ENCODE measurements at regions not wholly inside any gene's neighbourhood (a gene's known extent, or its start where the extent isn't known, plus 50 kb on each side); places are given as distances from the start of the nearest gene placed in this dataset.
"Not testable (repeated sequence)": the region's sequence is repeated elsewhere in the genome, so short reads cannot be mapped to it uniquely, and the experiment has no call there.

DNA sequence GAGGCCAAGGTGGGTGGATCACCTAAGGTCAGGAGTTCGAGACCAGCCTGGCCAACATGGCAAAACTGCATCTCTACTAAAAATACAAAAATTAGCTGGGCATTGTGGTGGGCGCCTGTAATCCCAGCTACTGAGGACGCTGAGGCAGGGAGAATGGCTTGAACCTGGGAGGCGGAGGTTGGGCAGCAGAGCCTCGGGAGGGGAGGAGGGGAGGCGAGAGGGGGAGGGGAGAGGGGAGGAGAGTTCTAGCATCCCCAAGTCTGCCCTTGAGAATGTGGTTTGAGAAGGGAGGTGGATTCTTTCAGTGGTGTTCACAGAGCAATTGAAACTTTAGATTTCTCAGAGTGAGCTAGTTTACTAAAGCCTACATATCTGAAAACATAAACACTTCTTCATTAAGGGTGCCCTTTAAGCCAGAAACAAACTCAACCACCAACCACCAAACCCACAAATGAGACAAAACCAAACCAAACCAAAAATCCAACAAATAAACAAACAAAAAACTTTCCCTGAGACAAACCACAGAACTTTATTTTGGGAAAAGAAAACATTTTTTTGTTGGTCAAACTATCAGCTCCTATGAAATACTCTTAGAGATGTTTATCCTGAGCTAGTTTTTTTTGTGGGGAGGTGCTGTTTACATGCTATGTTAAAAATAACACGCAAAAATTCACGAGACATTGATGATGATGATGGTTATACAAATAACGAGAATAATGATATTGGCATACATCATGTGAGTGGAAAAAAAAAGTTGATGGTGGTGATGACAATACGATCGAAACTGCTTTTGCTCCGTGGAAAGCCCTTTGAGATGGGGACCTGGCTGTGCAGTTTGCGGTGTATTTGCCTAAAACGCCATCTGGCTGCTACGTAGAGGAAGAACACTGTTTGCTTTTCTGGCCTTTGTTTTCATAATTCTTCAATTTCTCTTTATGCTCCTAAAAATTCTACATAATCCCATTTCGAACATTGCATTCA is 98.2 kb upstream of the PRKX start:
- DNase-seq (ENCODE audit: low read depth in 1 of 2, low spot score in 1 of 2), result peak; percentile 16 to 51
- in situ Hi-C loops (cut with HindIII; ENCODE audit: low pct_unique_long_range_greater_than_20kb, low sequenced_read_pairs), result no loop called here
- no peak for TF ChIP-seq JUND (IDR thresholded peaks at IDR 0.05; ENCODE audit: low read depth)

DNA sequence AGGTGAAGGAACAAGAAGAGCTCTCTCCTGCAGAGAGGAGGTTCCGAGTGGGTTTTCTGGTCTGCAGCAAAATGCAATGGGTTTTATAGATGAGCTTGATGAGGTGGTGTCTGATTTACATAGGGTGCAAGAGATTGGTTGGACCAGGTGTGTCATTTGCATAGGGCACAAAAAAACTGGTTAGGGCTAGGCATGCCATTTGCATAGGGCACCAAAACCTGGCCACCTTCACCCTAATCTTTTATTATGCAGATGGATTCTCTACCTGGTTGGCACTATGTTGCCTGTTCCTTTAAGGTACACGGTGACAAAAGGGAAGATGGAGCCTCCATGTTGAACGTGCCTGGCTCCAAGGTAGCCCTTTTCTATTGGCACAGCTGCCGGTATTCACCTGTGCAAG is 94.5 kb upstream of the PRKX start:
- in situ Hi-C loops (cut with HindIII; ENCODE audit: low pct_unique_long_range_greater_than_20kb, low sequenced_read_pairs), result no loop called here
- peak in 1 of 2 experiments; percentile 76 for DNase-seq (ENCODE audit: low read depth in 1 of 2, low spot score in 1 of 2)
- TF ChIP-seq JUND (IDR thresholded peaks at IDR 0.05; ENCODE audit: low read depth), result no peak

DNA sequence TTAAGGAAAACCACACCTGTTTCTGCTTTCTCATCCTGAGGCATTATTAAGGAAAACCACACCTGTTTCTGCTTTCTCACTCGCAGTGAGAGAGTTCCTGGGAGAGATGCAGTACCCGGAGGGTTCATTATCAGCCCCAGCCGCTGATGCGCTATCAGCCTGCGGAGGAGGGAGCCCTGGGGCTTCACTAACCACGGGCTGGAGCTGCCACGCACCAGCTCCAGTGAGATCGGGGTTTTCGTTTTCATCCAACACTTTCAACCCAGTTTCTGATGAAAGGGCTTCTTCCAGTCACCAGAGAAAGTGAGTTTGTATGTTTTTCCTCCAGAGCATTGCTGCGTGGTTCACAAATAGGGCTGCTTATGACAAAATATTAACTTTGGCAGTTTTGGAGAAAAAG is 93.2 kb upstream of the PRKX start:
- no peak for TF ChIP-seq JUND (IDR thresholded peaks at IDR 0.05; ENCODE audit: low read depth)
- DNase-seq (ENCODE audit: low read depth in 1 of 2, low spot score in 1 of 2), result no peak
- in situ Hi-C loops (cut with HindIII; ENCODE audit: low pct_unique_long_range_greater_than_20kb, low sequenced_read_pairs), result no loop called here

- in situ Hi-C loops (cut with HindIII; ENCODE audit: low pct_unique_long_range_greater_than_20kb, low sequenced_read_pairs), result no loop called here
- DNase-seq (ENCODE audit: low read depth in 1 of 2, low spot score in 1 of 2), result no peak
- no peak for TF ChIP-seq JUND (IDR thresholded peaks at IDR 0.05; ENCODE audit: low read depth)
Measured at GRCh38 chrX:3803713-3804112, 90.3 kb upstream of the PRKX start.

DNA sequence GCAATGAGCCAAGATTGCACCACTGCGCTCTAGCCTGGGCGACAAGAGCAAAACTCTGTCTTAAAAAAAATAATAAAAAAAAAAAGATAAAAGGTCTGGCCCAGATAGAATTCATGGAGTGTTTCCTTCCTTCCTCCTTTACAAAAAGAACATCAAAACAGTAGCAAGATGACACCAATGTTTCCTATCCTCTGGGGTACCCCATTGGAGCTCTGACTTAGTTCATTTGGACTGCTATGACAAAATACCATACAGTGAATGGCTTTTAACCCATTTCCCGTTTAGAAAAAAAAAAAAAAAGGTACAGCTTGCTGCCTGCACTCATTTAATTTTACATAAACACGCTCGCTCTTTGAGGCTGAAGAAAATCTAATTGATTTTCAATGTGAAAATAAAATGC is 89.9 kb upstream of the PRKX start:
- in situ Hi-C loops (cut with HindIII; ENCODE audit: low pct_unique_long_range_greater_than_20kb, low sequenced_read_pairs), result no loop called here
- DNase-seq (ENCODE audit: low read depth in 1 of 2, low spot score in 1 of 2), result no peak

DNA sequence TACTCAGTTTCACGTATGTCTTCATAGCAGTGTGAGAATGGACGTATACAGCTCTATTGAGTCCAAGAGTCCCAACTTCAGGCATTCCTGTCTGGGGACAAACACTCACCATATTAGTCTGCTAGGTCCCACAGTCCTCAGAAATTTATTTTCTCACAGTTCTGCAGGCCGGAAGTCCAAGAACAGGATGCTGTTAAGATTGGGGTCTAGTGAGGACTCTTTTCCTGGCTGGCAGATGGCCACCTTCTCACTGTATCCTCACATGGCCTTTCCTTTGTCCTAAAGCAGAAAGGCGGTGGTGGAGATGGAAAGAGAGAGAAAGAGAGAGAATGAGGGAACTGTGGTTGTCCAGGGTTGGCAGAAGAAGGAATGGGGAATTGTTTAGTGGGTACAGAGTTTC is 82.0 kb upstream of the PRKX start:
- in situ Hi-C loops (cut with HindIII; ENCODE audit: low pct_unique_long_range_greater_than_20kb, low sequenced_read_pairs), result not testable (repeated sequence)

More for the DNA sequence above, 89.9 kb upstream of the PRKX start:
- no peak for TF ChIP-seq JUND (IDR thresholded peaks at IDR 0.05; ENCODE audit: low read depth)

DNA sequence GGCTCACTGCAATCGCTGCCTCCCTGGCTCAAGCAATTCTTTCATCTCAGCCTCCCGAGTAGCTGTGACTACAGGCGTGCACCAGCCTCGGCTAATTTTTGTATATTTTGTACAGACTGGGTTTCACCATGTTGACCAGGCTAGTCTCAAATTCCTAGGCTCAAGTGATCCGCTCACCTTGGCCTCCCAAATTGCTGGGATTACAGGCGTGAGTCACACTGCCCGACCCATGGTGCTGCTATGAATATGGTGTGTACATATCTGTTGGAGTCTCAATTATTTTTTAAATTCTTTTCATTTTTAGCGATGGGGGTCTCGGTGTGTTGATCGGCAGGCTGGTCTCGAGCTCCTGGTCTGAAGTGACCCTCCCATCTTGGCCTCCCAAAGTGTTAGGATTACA is 78.0 kb upstream of the PRKX start:
- DNase-seq (ENCODE audit: low read depth in 1 of 2, low spot score in 1 of 2), result no peak
- in situ Hi-C loops (cut with HindIII; ENCODE audit: low pct_unique_long_range_greater_than_20kb, low sequenced_read_pairs), result no loop called here
- no peak for TF ChIP-seq JUND (IDR thresholded peaks at IDR 0.05; ENCODE audit: low read depth)

More for the DNA sequence above, 82.0 kb upstream of the PRKX start:
- not testable (repeated sequence) for DNase-seq (ENCODE audit: low read depth in 1 of 2, low spot score in 1 of 2)

GRCh38 chrX:3788494-3789233 is 75.2 kb upstream of the PRKX start:
- in situ Hi-C loops (cut with HindIII; ENCODE audit: low pct_unique_long_range_greater_than_20kb, low sequenced_read_pairs), result no loop called here
- no peak for DNase-seq (ENCODE audit: low read depth in 1 of 2, low spot score in 1 of 2)

GRCh38 chrX:3787856-3788255 is 74.4 kb upstream of the PRKX start:
- in situ Hi-C loops (cut with HindIII; ENCODE audit: low pct_unique_long_range_greater_than_20kb, low sequenced_read_pairs), result no loop called here
- no peak for DNase-seq (ENCODE audit: low read depth in 1 of 2, low spot score in 1 of 2)
- TF ChIP-seq JUND (IDR thresholded peaks at IDR 0.05; ENCODE audit: low read depth), result no peak

More at GRCh38 chrX:3788494-3789233, 75.2 kb upstream of the PRKX start:
- no peak for TF ChIP-seq JUND (IDR thresholded peaks at IDR 0.05; ENCODE audit: low read depth)

- in situ Hi-C loops (cut with HindIII; ENCODE audit: low pct_unique_long_range_greater_than_20kb, low sequenced_read_pairs), result not testable (repeated sequence)
Measured at GRCh38 chrX:3785822-3786221, 72.4 kb upstream of the PRKX start.

DNA sequence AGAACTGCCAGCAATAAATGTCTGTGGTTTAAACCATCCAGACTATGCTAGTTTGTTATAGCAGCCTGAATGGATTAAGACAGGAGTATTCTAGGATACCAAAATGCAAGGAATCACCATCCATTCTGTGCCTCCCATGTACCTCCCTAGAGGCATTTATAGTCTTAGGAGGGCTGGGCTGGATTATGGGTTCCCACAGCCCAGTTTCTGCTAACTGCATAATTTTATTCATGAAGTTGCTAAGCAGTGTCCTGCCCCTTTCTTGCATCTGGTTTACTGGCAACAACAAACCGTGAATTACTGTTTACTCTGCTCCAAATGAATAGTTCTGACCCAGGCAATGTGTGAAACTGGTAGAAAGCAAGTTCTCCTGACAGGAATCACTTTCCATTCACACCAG is 67.1 kb upstream of the PRKX start:
- in situ Hi-C loops (cut with HindIII; ENCODE audit: low pct_unique_long_range_greater_than_20kb, low sequenced_read_pairs), result no loop called here
- DNase-seq (ENCODE audit: low read depth in 1 of 2, low spot score in 1 of 2), result no peak
- no peak for TF ChIP-seq JUND (IDR thresholded peaks at IDR 0.05; ENCODE audit: low read depth)

More at GRCh38 chrX:3785822-3786221, 72.4 kb upstream of the PRKX start:
- not testable (repeated sequence) for DNase-seq (ENCODE audit: low read depth in 1 of 2, low spot score in 1 of 2)

DNA sequence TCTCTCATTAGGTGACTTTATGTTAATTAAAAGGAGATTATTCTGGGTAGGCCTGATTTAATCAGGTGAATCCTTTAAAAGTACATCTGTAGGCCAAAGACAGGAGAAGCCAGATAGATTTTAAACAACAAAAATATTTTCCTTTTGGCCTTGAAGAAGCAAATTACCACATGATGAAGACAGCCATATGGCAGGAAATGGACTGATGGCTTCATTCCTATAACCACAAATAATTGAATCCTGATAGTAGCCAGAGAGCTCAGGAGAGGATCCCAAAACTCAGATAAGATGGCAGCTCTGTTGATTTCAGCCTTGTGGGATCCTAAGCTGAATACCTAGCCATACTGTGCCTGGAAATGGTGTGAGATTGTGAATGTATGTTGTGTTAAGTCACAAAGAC is 66.1 kb upstream of the PRKX start:
- no peak for DNase-seq (ENCODE audit: low read depth in 1 of 2, low spot score in 1 of 2)
- TF ChIP-seq JUND (IDR thresholded peaks at IDR 0.05; ENCODE audit: low read depth), result no peak
- in situ Hi-C loops (cut with HindIII; ENCODE audit: low pct_unique_long_range_greater_than_20kb, low sequenced_read_pairs), result no loop called here

- DNase-seq (ENCODE audit: low read depth in 1 of 2, low spot score in 1 of 2), result peak in 1 of 2 experiments; percentile 32
- TF ChIP-seq JUND (IDR thresholded peaks at IDR 0.05; ENCODE audit: low read depth), result no peak
- in situ Hi-C loops (cut with HindIII; ENCODE audit: low pct_unique_long_range_greater_than_20kb, low sequenced_read_pairs), result no loop called here
Measured at GRCh38 chrX:3777416-3777815, 64.0 kb upstream of the PRKX start.
